ENCODE measurements at regions not wholly inside any gene's neighbourhood (a gene's known extent, or its start where the extent isn't known, plus 50 kb on each side); places are given as distances from the start of the nearest gene placed in this dataset.

GRCh38 chr3:41050144-41050543, 149.2 kb upstream of the CTNNB1 start:
- no peaks in the 10 kb centered on the region for H3K4me1 ChIP-seq (ENCODE audit: insufficient read depth)
- no peak overlapping the region for H3K4me3 ChIP-seq
- H3K79me2 ChIP-seq: no peaks in the 10 kb centered on the region
- 82% methylated on average over 4 of the region's 4 CpGs for WGBS (ENCODE audit: low lambda C conversion rate, missing lambda C conversion rate)
- H3K36me3 ChIP-seq (replicated peaks; ENCODE audit: insufficient read depth, low read depth): no peaks in the 10 kb centered on the region
- H3K4me2 ChIP-seq: no peak overlapping the region
- DNase-seq (ENCODE audit: low spot score): no peak
- H3K27me3 ChIP-seq: no peaks in the 10 kb centered on the region
- H3K9me2 ChIP-seq (replicated peaks; ENCODE audit: insufficient read depth): no peaks in the 10 kb centered on the region
- no peaks in the 10 kb centered on the region for H3K9me3 ChIP-seq (ENCODE audit: low read depth)
- H4K20me1 ChIP-seq (ENCODE audit: insufficient read depth, poor library complexity, severe bottlenecking): no peaks in the 10 kb centered on the region
- H3K27ac ChIP-seq: no peak overlapping the region
- TF ChIP-seq EZH2phosphoT487 (IDR thresholded peaks at IDR 0.05; ENCODE audit: low read depth, severe bottlenecking, unreplicated experiment) (no peak), EZH2 (IDR thresholded peaks at IDR 0.05; ENCODE audit: borderline replicate concordance) (no peak)
- TF ChIP-seq, protein P1, sequence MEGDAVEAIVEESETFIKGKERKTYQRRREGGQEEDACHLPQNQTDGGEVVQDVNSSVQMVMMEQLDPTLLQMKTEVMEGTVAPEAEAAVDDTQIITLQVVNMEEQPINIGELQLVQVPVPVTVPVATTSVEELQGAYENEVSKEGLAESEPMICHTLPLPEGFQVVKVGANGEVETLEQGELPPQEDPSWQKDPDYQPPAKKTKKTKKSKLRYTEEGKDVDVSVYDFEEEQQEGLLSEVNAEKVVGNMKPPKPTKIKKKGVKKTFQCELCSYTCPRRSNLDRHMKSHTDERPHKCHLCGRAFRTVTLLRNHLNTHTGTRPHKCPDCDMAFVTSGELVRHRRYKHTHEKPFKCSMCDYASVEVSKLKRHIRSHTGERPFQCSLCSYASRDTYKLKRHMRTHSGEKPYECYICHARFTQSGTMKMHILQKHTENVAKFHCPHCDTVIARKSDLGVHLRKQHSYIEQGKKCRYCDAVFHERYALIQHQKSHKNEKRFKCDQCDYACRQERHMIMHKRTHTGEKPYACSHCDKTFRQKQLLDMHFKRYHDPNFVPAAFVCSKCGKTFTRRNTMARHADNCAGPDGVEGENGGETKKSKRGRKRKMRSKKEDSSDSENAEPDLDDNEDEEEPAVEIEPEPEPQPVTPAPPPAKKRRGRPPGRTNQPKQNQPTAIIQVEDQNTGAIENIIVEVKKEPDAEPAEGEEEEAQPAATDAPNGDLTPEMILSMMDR (IDR thresholded peaks at IDR 0.05; ENCODE audit: poor library complexity): no peak
- H2AFZ ChIP-seq: no peak overlapping the region

- no peaks in the 10 kb centered on the region for H4K20me1 ChIP-seq (ENCODE audit: insufficient read depth, poor library complexity, severe bottlenecking)
- no peaks in the 10 kb centered on the region for H3K79me2 ChIP-seq
- no peaks in the 10 kb centered on the region for H3K9me2 ChIP-seq (replicated peaks; ENCODE audit: insufficient read depth)
- H3K36me3 ChIP-seq (replicated peaks; ENCODE audit: insufficient read depth, low read depth): no peaks in the 10 kb centered on the region
- 90% methylated on average over 2 of the region's 2 CpGs for WGBS (ENCODE audit: low lambda C conversion rate, missing lambda C conversion rate)
- no peak overlapping the region for H3K4me2 ChIP-seq
- no peaks in the 10 kb centered on the region for H3K4me1 ChIP-seq (ENCODE audit: insufficient read depth)
- TF ChIP-seq EZH2 (IDR thresholded peaks at IDR 0.05; ENCODE audit: borderline replicate concordance) (no peak), EZH2phosphoT487 (IDR thresholded peaks at IDR 0.05; ENCODE audit: low read depth, severe bottlenecking, unreplicated experiment) (no peak)
- TF ChIP-seq, protein P1 (IDR thresholded peaks at IDR 0.05; ENCODE audit: poor library complexity): no peak
- no peak overlapping the region for H3K4me3 ChIP-seq
- no peaks in the 10 kb centered on the region for H3K27me3 ChIP-seq
- no peak overlapping the region for H3K27ac ChIP-seq
- no peaks in the 10 kb centered on the region for H3K9me3 ChIP-seq (ENCODE audit: low read depth)
- no peak for DNase-seq (ENCODE audit: low spot score)
- no peak overlapping the region for H2AFZ ChIP-seq
These were observed 146.1 kb upstream of the CTNNB1 start for GRCh38 chr3:41053220-41053619.

GRCh38 chr3:41060106-41060505, 139.2 kb upstream of the CTNNB1 start:
- Histone ChIP-seq H3K4me3 (no peak overlapping the region), H4K20me1 (ENCODE audit: insufficient read depth, poor library complexity, severe bottlenecking) (no peaks in the 10 kb centered on the region), H3K79me2 (no peaks in the 10 kb centered on the region), H3K4me2 (no peak overlapping the region), H3K36me3 (replicated peaks; ENCODE audit: insufficient read depth, low read depth) (no peaks in the 10 kb centered on the region), H2AFZ (no peak overlapping the region), H3K4me1 (ENCODE audit: insufficient read depth) (no peaks in the 10 kb centered on the region), H3K27ac (no peak overlapping the region), H3K27me3 (no peaks in the 10 kb centered on the region), H3K9me2 (replicated peaks; ENCODE audit: insufficient read depth) (no peaks in the 10 kb centered on the region), H3K9me3 (ENCODE audit: low read depth) (no peaks in the 10 kb centered on the region)
- 98% methylated on average over 2 of the region's 2 CpGs for WGBS (ENCODE audit: low lambda C conversion rate, missing lambda C conversion rate)
- no peak for DNase-seq (ENCODE audit: low spot score)
- TF ChIP-seq EZH2 (IDR thresholded peaks at IDR 0.05; ENCODE audit: borderline replicate concordance): no peak

DNA sequence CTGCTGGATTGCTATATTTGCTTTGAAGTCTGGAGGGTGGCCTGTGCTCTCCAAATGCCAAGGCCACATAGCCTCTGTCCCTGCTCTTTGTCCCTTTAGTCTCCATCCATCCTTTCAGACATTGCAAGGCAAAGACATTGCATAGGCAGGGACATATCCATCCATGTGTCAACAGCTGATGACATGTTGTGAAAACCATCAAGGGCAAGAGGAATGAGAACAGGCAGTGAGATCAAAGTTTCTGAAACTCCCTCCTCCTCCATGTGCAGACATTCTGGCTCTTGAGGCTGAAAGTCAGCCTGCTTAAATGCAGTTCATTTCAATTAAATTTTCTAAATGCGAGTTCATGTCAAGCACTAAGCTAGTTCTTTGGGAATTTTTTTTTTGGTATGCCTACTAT, 135.2 kb upstream of the CTNNB1 start:
- Histone ChIP-seq H3K4me2 (no peak overlapping the region), H3K36me3 (replicated peaks; ENCODE audit: insufficient read depth, low read depth) (no peaks in the 10 kb centered on the region), H3K9me2 (replicated peaks; ENCODE audit: insufficient read depth) (no peaks in the 10 kb centered on the region), H4K20me1 (ENCODE audit: insufficient read depth, poor library complexity, severe bottlenecking) (no peaks in the 10 kb centered on the region), H3K9me3 (ENCODE audit: low read depth) (no peaks in the 10 kb centered on the region), H3K27ac (no peak overlapping the region), H3K4me1 (ENCODE audit: insufficient read depth) (no peaks in the 10 kb centered on the region), H3K27me3 (no peaks in the 10 kb centered on the region), H2AFZ (no peak overlapping the region), H3K4me3 (no peak overlapping the region), H3K79me2 (no peaks in the 10 kb centered on the region)
- DNase-seq (ENCODE audit: low spot score): no peak
- TF ChIP-seq, protein P1 (IDR thresholded peaks at IDR 0.05; ENCODE audit: poor library complexity): no peak
- TF ChIP-seq EZH2 (IDR thresholded peaks at IDR 0.05; ENCODE audit: borderline replicate concordance): no peak
- no peak for TF ChIP-seq EZH2phosphoT487 (IDR thresholded peaks at IDR 0.05; ENCODE audit: low read depth, severe bottlenecking, unreplicated experiment)
- WGBS (ENCODE audit: low lambda C conversion rate, missing lambda C conversion rate): 91% methylated on average over 1 of the region's 1 CpG

Data from hepatocyte (in vitro differentiated cells).